GM19463 (cell line): ENCODE measurements at regions not wholly inside any gene's neighbourhood (a gene's known extent, or its start where the extent isn't known, plus 50 kb on each side); places are given as distances from the start of the nearest gene placed in this dataset.
A peak's percentile ranks its signal among the peaks of the same experiment; 100 is the strongest.
"Not testable (repeated sequence)": the region's sequence is repeated elsewhere in the genome, so short reads cannot be mapped to it uniquely, and the experiment has no call there.

Experiments
- ATAC-seq: cut with Tn5 transposase; IDR thresholded peaks from one replicate; pipeline ENCODE4 v1.9.1; 2021; ENCODE audit warnings: mild to moderate bottlenecking, moderate library complexity; ENCODE audit not compliant: unreplicated experiment

- not testable (repeated sequence) for ATAC-seq
Observed at GRCh38 chr18:12179029-12179428, 75.1 kb upstream of the CIDEA start.

GRCh38 chr18:12179697-12180577, 74.2 kb upstream of the CIDEA start:
- ATAC-seq: peak; percentile 68

DNA sequence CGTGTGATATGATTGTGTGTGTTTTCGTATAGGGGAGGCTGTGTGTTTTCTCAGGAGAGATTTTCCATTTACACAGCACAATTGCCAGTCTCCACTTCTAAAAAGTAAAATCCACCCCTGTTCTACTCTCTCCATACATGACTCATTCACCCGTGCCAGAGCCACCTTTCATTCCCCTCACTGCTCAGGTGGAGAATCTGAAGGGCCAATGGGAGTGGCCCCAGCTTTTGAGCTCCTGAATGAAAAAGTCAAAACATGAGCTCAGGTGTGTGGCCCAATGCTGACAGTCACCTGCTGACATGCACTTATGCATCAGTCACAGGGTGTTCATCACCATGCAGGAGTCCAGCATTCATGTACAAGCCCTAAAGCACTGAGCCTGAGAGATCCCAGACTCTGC, 55.4 kb upstream of the CIDEA start:
- not testable (repeated sequence) for ATAC-seq

- peak; percentile 99 for ATAC-seq
Observed at GRCh38 chr18:12200186-12200585, 54.0 kb upstream of the CIDEA start.
